ENCODE measurements at regions not wholly inside any gene's neighbourhood (a gene's known extent, or its start where the extent isn't known, plus 50 kb on each side); places are given as distances from the start of the nearest gene placed in this dataset.

GRCh38 chr3:148211725-148212124, 486.0 kb upstream of the AGTR1 start:
- no peaks in the 10 kb centered on the region for H3K36me3 ChIP-seq
- intact Hi-C loops (cut with DNase I; ENCODE audit: low total_unique reads): no loop called here
- no peaks in the 10 kb centered on the region for H3K9me3 ChIP-seq
- no peak for DNase-seq (ENCODE audit: low spot score in 2 of 2)
- H3K27ac ChIP-seq: no peak overlapping the region
- no peak overlapping the region for H3K4me3 ChIP-seq
- no peaks in the 10 kb centered on the region for H3K27me3 ChIP-seq
- TF ChIP-seq POLR2AphosphoS5 (IDR thresholded peaks at IDR 0.05): no peak
- no peak for TF ChIP-seq POLR2A (IDR thresholded peaks at IDR 0.05)
- no peak for TF ChIP-seq CTCF (IDR thresholded peaks at IDR 0.05)
- no peaks in the 10 kb centered on the region for H3K4me1 ChIP-seq

GRCh38 chr3:148214705-148215104, 483.0 kb upstream of the AGTR1 start:
- H3K9me3 ChIP-seq: no peaks in the 10 kb centered on the region
- intact Hi-C loops (cut with DNase I; ENCODE audit: low total_unique reads): no loop called here
- H3K27ac ChIP-seq: no peak overlapping the region
- TF ChIP-seq POLR2A (IDR thresholded peaks at IDR 0.05) (no peak), CTCF (IDR thresholded peaks at IDR 0.05) (no peak), POLR2AphosphoS5 (IDR thresholded peaks at IDR 0.05) (no peak)
- DNase-seq (ENCODE audit: low spot score in 2 of 2): no peak
- H3K36me3 ChIP-seq: no peaks in the 10 kb centered on the region
- H3K4me1 ChIP-seq: no peaks in the 10 kb centered on the region
- H3K27me3 ChIP-seq: no peaks in the 10 kb centered on the region
- no peak overlapping the region for H3K4me3 ChIP-seq

GRCh38 chr3:148217317-148217716, 480.4 kb upstream of the AGTR1 start:
- Histone ChIP-seq H3K27me3 (no peaks in the 10 kb centered on the region), H3K4me1 (no peaks in the 10 kb centered on the region), H3K27ac (no peak overlapping the region), H3K4me3 (no peak overlapping the region), H3K36me3 (no peaks in the 10 kb centered on the region), H3K9me3 (no peaks in the 10 kb centered on the region)
- TF ChIP-seq CTCF (IDR thresholded peaks at IDR 0.05) (no peak), POLR2AphosphoS5 (IDR thresholded peaks at IDR 0.05) (no peak), POLR2A (IDR thresholded peaks at IDR 0.05) (no peak)
- DNase-seq (ENCODE audit: low spot score in 2 of 2): no peak
- intact Hi-C loops (cut with DNase I; ENCODE audit: low total_unique reads): no loop called here

- TF ChIP-seq POLR2AphosphoS5 (IDR thresholded peaks at IDR 0.05) (no peak), POLR2A (IDR thresholded peaks at IDR 0.05) (no peak), CTCF (IDR thresholded peaks at IDR 0.05) (no peak)
- no peak for DNase-seq (ENCODE audit: low spot score in 2 of 2)
- intact Hi-C loops (cut with DNase I; ENCODE audit: low total_unique reads): no loop called here
- H3K4me3 ChIP-seq: no peak overlapping the region
- H3K27ac ChIP-seq: no peak overlapping the region
- no peaks in the 10 kb centered on the region for H3K4me1 ChIP-seq
- H3K36me3 ChIP-seq: no peaks in the 10 kb centered on the region
- no peaks in the 10 kb centered on the region for H3K27me3 ChIP-seq
- H3K9me3 ChIP-seq: no peaks in the 10 kb centered on the region
These were observed 479.5 kb upstream of the AGTR1 start for GRCh38 chr3:148218222-148218621.

GRCh38 chr3:148219999-148220398, 477.7 kb upstream of the AGTR1 start:
- no peak for DNase-seq (ENCODE audit: low spot score in 2 of 2)
- peaks cover 2% of the 10 kb centered on the region for H3K36me3 ChIP-seq
- no peaks in the 10 kb centered on the region for H3K9me3 ChIP-seq
- no peaks in the 10 kb centered on the region for H3K4me1 ChIP-seq
- no peak overlapping the region for H3K27ac ChIP-seq
- TF ChIP-seq POLR2A (IDR thresholded peaks at IDR 0.05): no peak
- H3K4me3 ChIP-seq: no peak overlapping the region
- H3K27me3 ChIP-seq: no peaks in the 10 kb centered on the region
- intact Hi-C loops (cut with DNase I; ENCODE audit: low total_unique reads): no loop called here

GRCh38 chr3:148221303-148221702, 476.4 kb upstream of the AGTR1 start:
- Histone ChIP-seq H3K36me3 (peaks cover 6% of the 10 kb centered on the region), H3K27ac (no peak overlapping the region), H3K27me3 (no peaks in the 10 kb centered on the region), H3K9me3 (no peaks in the 10 kb centered on the region), H3K4me3 (no peak overlapping the region), H3K4me1 (no peaks in the 10 kb centered on the region)
- no peak for TF ChIP-seq POLR2AphosphoS5 (IDR thresholded peaks at IDR 0.05)
- no peak for TF ChIP-seq CTCF (IDR thresholded peaks at IDR 0.05)
- TF ChIP-seq POLR2A (IDR thresholded peaks at IDR 0.05): no peak
- DNase-seq (ENCODE audit: low spot score in 2 of 2): no peak
- intact Hi-C loops (cut with DNase I; ENCODE audit: low total_unique reads): no loop called here

Measured in breast epithelium (tissue), 4 donors.